HepG2 (cell line): ENCODE measurements at regions not wholly inside any gene's neighbourhood (a gene's known extent, or its start where the extent isn't known, plus 50 kb on each side); places are given as distances from the start of the nearest gene placed in this dataset.

ENCODE experiments used
- ATAC-seq: fragments of 200-7000 bp; cut with Tn5 transposase; 3 replicates; pipeline ENCODE4 v1.9.1; 2020; ENCODE audit warnings: mild to moderate bottlenecking, moderate library complexity
- BruUV-seq: library from RNA; stranded (reverse); fragments of 400-500 nt; replicated peaks from 2 replicates; lab custom pipeline; 2021; lab: Mats Ljungman, UMichigan
- CTCF ChIA-PET: fragments of 300-600 bp; formaldehyde crosslinking; extraction: SDS; loops from one replicate; lab custom pipeline; 2021; ENCODE audit warnings: low total read pairs, inconsistent platforms, low intra/inter-chr PET ratio; lab: Yijun Ruan, JAX
- POLR2A ChIA-PET: fragments of 350-600 bp; sonication (Branson Sonifier 250); formaldehyde crosslinking; loops from one replicate; lab custom pipeline; 2020; ENCODE audit warnings: antibody characterized with exemption, inconsistent platforms; lab: Yijun Ruan, JAX
- DNase-seq: peaks from one replicate; pipeline ENCODE4 v3.0.0-alpha.2; 2015; ENCODE audit warnings: low spot score
- FAIRE-seq: peaks from 3 replicates; lab custom pipeline; 2011; peaks lifted over from hg19 to GRCh38; lab: Jason Lieb, UNC
- H2AFZ ChIP-seq: one replicate; pipeline ENCODE4 v1.6.1; 2011; ENCODE audit warnings: low read length, inconsistent platforms
- H3K27ac ChIP-seq: fragments of 300-600 bp; 3 replicates; pipeline ENCODE4 v1.8.0; 2011; ENCODE audit warnings: mixed run types, mild to moderate bottlenecking, mixed read lengths, low read length, inconsistent platforms; ENCODE audit not compliant: insufficient read depth; ENCODE audit errors: extremely low read length
- H3K27me3 ChIP-seq, 2 experiments: fragments of 200-600 bp in 1 of 2; 2 replicates in 1 of 2; 3 replicates in 1 of 2; pipeline versions ENCODE4 v1.6.0 to v1.8.0; 2011; ENCODE audit warnings: low read length in 2 of 2, mild to moderate bottlenecking in 2 of 2, moderate library complexity in 2 of 2, inconsistent platforms in 1 of 2; ENCODE audit not compliant: insufficient read depth in 2 of 2, control insufficient read depth in 1 of 2
- H3K36me3 ChIP-seq, 2 experiments: fragments of 200-600 bp in 1 of 2; replicated peaks in 1 of 2; 2 replicates in 1 of 2; 3 replicates in 1 of 2; pipeline versions ENCODE4 v1.5.1 to v1.8.0; 2011; ENCODE audit warnings: low read length in 2 of 2, inconsistent platforms in 1 of 2; ENCODE audit not compliant: insufficient read depth in 2 of 2, control insufficient read depth in 1 of 2
- H3K4me1 ChIP-seq: 2 replicates; pipeline ENCODE4 v1.5.1; 2012; ENCODE audit warnings: low read length, inconsistent platforms; ENCODE audit not compliant: insufficient read depth
- H3K4me2 ChIP-seq: 2 replicates; pipeline ENCODE4 v1.6.0; 2011; ENCODE audit warnings: low read depth, low read length, inconsistent platforms
- H3K4me3 ChIP-seq, 3 experiments: fragments of 200-600 bp in 1 of 3; sonication (generic), shearing (Covaris generic) in 1 of 3; replicated peaks in 1 of 3; 2 replicates each; pipeline ENCODE4 v1.5.1; 2011 to 2016; ENCODE audit warnings: low read length in 3 of 3, inconsistent platforms in 2 of 3, low read depth in 2 of 3, mild to moderate bottlenecking in 2 of 3, control low read depth in 1 of 3, mixed read lengths in 1 of 3; ENCODE audit not compliant: insufficient read depth in 1 of 3
- H3K79me2 ChIP-seq: one replicate; pipeline ENCODE4 v1.6.1; 2011; ENCODE audit warnings: low read length, inconsistent platforms; ENCODE audit not compliant: insufficient read depth
- H3K9ac ChIP-seq: 2 replicates; pipeline ENCODE4 v1.6.0; 2011; ENCODE audit warnings: mild to moderate bottlenecking, low read depth, low read length, inconsistent platforms; ENCODE audit not compliant: insufficient read depth
- H3K9me3 ChIP-seq: 2 replicates; pipeline ENCODE4 v1.5.1; 2012; ENCODE audit warnings: mild to moderate bottlenecking, low read length
- H4K20me1 ChIP-seq: 2 replicates; pipeline ENCODE4 v1.6.0; 2011; ENCODE audit warnings: inconsistent platforms, mild to moderate bottlenecking, low read length, moderate library complexity; ENCODE audit not compliant: insufficient read depth
- DPF2 ChIP-seq: sonication (generic); formaldehyde crosslinking; IDR thresholded peaks from 2 replicates; pipeline ENCODE4 v1.4.0; 2020; ENCODE audit warnings: mild to moderate bottlenecking, low read depth, missing genetic modification reagents, borderline replicate concordance
- ERF ChIP-seq: IDR thresholded peaks from 2 replicates; pipeline ENCODE4 v1.6.1; 2018; ENCODE audit warnings: missing biosample characterization, missing genetic modification reagents
- GTF2F1 ChIP-seq: fragments of 150-350 bp; IDR thresholded peaks from 2 replicates; pipeline ENCODE4 v1.6.1; 2014; ENCODE audit warnings: low read length
- MAFK ChIP-seq, 2 experiments: IDR thresholded peaks in 1 of 2; conservative IDR thresholded peaks in 1 of 2; 2 replicates each; pipeline ENCODE4 v1.6.1; 2011; ENCODE audit warnings: improper control_type of control experiment in 2 of 2, low read length in 2 of 2
- PREB ChIP-seq: sonication (generic); formaldehyde crosslinking; IDR thresholded peaks from 2 replicates; pipeline ENCODE4 v1.4.0; 2020; ENCODE audit warnings: missing genetic modification reagents
- RBAK ChIP-seq: sonication (generic); formaldehyde crosslinking; IDR thresholded peaks from 2 replicates; pipeline ENCODE4 v1.5.1; 2020; ENCODE audit warnings: mild to moderate bottlenecking, missing genetic modification reagents
- SMAD3 ChIP-seq: sonication (generic); formaldehyde crosslinking; IDR thresholded peaks from 2 replicates; pipeline ENCODE4 v1.4.0; 2020; ENCODE audit warnings: missing genetic modification reagents
- STAT5B ChIP-seq: sonication (generic); formaldehyde crosslinking; IDR thresholded peaks from 2 replicates; pipeline ENCODE4 v1.4.0; 2020; ENCODE audit warnings: missing genetic modification reagents
- ZBED4 ChIP-seq: sonication (generic); formaldehyde crosslinking; IDR thresholded peaks from 2 replicates; pipeline ENCODE4 v1.4.0; 2020; ENCODE audit warnings: missing genetic modification reagents, borderline replicate concordance
- ZBTB44 ChIP-seq: sonication (generic); formaldehyde crosslinking; IDR thresholded peaks from 2 replicates; pipeline ENCODE4 v1.4.0; 2020; ENCODE audit warnings: missing genetic modification reagents
- ZNF234 ChIP-seq: sonication (generic); formaldehyde crosslinking; conservative IDR thresholded peaks from 2 replicates; pipeline ENCODE4 v1.5.1; 2020; ENCODE audit warnings: mild to moderate bottlenecking, missing genetic modification reagents
- ZNF432 ChIP-seq: sonication (generic); formaldehyde crosslinking; IDR thresholded peaks from 2 replicates; pipeline ENCODE4 v1.5.0; 2020; ENCODE audit warnings: missing genetic modification reagents, mild to moderate bottlenecking, borderline replicate concordance
- ZNF550 ChIP-seq: sonication (generic); formaldehyde crosslinking; IDR thresholded peaks from 2 replicates; pipeline ENCODE4 v1.4.0; 2020; ENCODE audit warnings: mild to moderate bottlenecking, missing genetic modification reagents, borderline replicate concordance
- ZNF652 ChIP-seq: IDR thresholded peaks from 2 replicates; pipeline ENCODE4 v1.6.1; 2016; ENCODE audit warnings: low read depth, borderline replicate concordance
- WGBS: methylation state at CpG from one replicate; pipeline ENCODE4 v1.1.6; 2017; ENCODE audit warnings: low lambda C conversion rate; 5-methylcytosine and 5-hydroxymethylcytosine counted together
- in situ Hi-C: cut with HindIII; loops from 2 replicates; pipeline ENCODE4 v1.10.0; 2017; ENCODE audit warnings: low pct_unique_long_range_greater_than_20kb; ENCODE audit not compliant: extremely low pct_ligation_motif_present
- intact Hi-C: fragments of 100-400 bp; cut with micrococcal nuclease; formaldehyde crosslinking; loops from one replicate; pipeline ENCODE4 v1.10.0; 2022; ENCODE audit not compliant: unreplicated experiment

GRCh38 chr14:95818581-95818980 is 58.1 kb upstream of the TUNAR start:
- Histone ChIP-seq H3K9me3 (no peaks in the 10 kb centered on the region), H3K27me3 (no peaks in the 10 kb centered on the region; a peak in 2 of 5 replicates), H3K4me3 (no peak overlapping the region), H3K36me3 (no peaks in the 10 kb centered on the region), H3K4me2 (no peak overlapping the region), H4K20me1 (no peaks in the 10 kb centered on the region), H3K79me2 (no peaks in the 10 kb centered on the region), H3K27ac (no peak overlapping the region), H3K4me1 (no peaks in the 10 kb centered on the region), H3K9ac (no peak overlapping the region), H2AFZ (no peak overlapping the region)
- no TSS peak for BruUV-seq
- ChIA-PET CTCF (no interaction called here), POLR2A (no interaction called here)
- WGBS: 0% methylated on average over 5 of the region's 5 CpGs
- intact Hi-C loops (no loop called here), in situ Hi-C loops (no loop called here)
- DNase-seq (no peak), ATAC-seq (no peak), FAIRE-seq (no peak)
- TF ChIP-seq STAT5B (no peak), PREB (CRISPR knock-in tag) (no peak), ZBTB44 (CRISPR knock-in tag) (no peak), DPF2 (CRISPR knock-in tag) (no peak), ZNF234 (CRISPR knock-in tag) (no peak), MAFK (conservative IDR thresholded peaks at IDR 0.05 in 1 of 2, IDR thresholded peaks at IDR 0.05 in 1 of 2; ENCODE audit: low read length in 2 of 2) (no peak)

- no peaks in the 10 kb centered on the region for H3K9me3 ChIP-seq
- FAIRE-seq (no peak), ATAC-seq (no peak), DNase-seq (no peak)
- no TSS peak for BruUV-seq
- H3K9ac ChIP-seq: no peak overlapping the region
- H3K79me2 ChIP-seq: no peaks in the 10 kb centered on the region
- WGBS: 7% methylated on average over 2 of the region's 2 CpGs
- no peak overlapping the region for H3K4me2 ChIP-seq
- no peaks in the 10 kb centered on the region for H3K36me3 ChIP-seq
- no peak overlapping the region for H3K27ac ChIP-seq
- no peaks in the 10 kb centered on the region; a peak in 2 of 5 replicates for H3K27me3 ChIP-seq
- H2AFZ ChIP-seq: no peak overlapping the region
- no peaks in the 10 kb centered on the region for H3K4me1 ChIP-seq
- H3K4me3 ChIP-seq: no peak overlapping the region
- POLR2A ChIA-PET: no interaction called here
- intact Hi-C loops (no loop called here), in situ Hi-C loops (no loop called here)
- CTCF ChIA-PET: no interaction called here
- H4K20me1 ChIP-seq: no peaks in the 10 kb centered on the region
- TF ChIP-seq ZNF432 (CRISPR knock-in tag) (no peak), ZBED4 (CRISPR knock-in tag) (no peak), RBAK (no peak), ZNF652 (CRISPR knock-in tag) (no peak), ERF (CRISPR knock-in tag) (no peak), SMAD3 (CRISPR knock-in tag) (no peak), ZNF550 (CRISPR knock-in tag) (no peak), GTF2F1 (no peak)
Observed at GRCh38 chr14:95817271-95817670, 59.4 kb upstream of the TUNAR start.
